T-helper 1 cell treated with Interleukin-12 subunit alpha and Interleukin-12 subunit beta and Interleukin-4 antibody, amounts not matched to agents 30 ng/mL and 1 ng/mL, for 36 hours (primary cell): ENCODE measurements at regions not wholly inside any gene's neighbourhood (a gene's known extent, or its start where the extent isn't known, plus 50 kb on each side); places are given as distances from the start of the nearest gene placed in this dataset.
"Not testable (repeated sequence)": the region's sequence is repeated elsewhere in the genome, so short reads cannot be mapped to it uniquely, and the experiment has no call there.

ENCODE experiments used
- intact Hi-C: fragments of 100-400 bp; cut with micrococcal nuclease; formaldehyde crosslinking; loops from one replicate; pipeline ENCODE4 v1.15.1; 2024

DNA sequence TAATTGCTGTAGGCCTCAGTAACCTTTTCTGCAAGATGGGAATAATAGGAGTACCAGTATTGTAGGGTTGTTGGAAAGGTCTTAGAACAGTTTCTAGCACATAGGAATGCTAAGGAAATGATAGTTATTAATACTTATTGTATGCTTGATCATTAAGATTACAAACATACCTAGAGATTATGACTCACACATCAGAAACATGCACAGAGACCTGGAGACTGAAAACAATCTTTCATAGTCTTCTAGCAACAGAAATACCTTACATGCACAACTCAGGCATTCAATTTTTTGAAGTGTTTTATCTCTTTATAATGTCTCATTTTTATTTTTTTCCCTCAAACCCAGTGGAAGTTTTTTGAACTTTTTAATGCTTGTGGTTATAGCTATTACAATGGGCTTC, 104.4 kb upstream of the ZBTB20 start:
- intact Hi-C loops, result no loop called here

DNA sequence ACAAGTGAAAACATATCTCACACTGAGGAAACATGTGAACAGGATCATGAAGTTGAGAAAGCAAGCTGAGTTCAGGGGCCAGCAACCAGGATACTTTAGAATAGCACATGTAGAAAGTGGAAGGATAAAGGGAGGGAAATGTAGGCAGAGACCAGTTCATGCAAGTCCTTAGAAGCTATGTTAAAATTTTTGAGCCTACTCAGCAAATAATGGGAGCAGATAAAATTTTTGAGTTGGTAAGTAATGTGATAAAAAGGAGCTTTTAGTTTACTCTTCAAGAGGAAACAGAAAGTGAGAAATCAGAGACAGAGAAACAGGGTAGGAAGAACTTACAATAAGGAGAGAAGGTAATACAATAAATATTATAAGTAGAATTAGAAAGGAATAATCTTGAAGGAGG, 105.6 kb upstream of the ZBTB20 start:
- intact Hi-C loops, result no loop called here

DNA sequence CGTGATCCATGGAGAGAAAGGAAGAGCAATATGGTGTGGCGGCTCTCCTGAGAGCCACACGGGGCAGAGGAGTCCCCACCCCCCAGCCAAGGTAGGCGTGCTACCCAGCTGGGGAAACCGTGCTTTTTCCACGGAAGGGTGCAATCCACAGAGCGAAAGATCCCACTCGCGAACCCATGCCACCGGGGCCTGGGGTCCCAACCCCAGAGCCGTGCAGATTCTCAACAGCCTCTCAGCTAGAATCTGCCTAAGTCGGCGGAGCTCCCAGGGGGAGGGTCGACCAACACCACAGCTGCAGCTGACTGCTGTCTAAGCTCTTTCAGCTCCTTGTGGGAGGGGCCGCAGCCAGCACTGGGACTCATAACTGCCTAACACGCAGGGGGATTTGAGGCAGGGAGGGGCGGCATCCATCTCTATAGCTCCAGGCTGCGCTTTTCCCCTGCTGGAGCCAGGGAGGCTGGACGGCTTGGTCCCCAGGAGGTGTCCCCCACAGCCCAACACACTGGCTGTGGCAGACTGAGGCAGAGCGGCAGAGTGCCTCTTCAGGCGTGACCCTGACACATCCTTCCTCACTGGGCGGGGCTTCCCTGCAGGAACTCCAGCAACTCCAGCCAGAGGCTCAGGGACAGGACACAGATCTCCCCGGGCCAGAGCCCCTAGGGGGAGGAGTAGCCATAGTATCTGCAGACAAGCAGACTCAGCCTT, 107.6 kb upstream of the ZBTB20 start:
- intact Hi-C loops, result no loop called here

DNA sequence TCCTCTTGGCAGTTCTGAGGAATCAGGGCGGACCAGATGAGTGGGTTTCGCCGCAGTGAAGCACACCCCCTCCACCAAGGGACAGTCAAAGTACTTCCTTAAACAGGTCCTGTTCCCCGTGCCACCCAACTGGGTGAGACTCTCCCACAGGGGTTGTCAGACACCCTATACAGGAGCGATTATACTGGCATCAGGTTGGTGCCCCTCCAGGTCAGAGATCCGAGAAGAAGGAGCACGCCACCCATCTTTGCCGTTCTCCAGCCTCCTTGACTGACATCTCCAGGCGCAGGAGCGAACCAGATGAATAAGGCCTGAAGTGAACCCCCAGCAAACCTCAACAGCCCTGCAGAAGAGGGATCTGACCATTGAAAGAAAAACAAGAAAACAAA, 108.1 kb upstream of the ZBTB20 start:
- intact Hi-C loops, result no loop called here

DNA sequence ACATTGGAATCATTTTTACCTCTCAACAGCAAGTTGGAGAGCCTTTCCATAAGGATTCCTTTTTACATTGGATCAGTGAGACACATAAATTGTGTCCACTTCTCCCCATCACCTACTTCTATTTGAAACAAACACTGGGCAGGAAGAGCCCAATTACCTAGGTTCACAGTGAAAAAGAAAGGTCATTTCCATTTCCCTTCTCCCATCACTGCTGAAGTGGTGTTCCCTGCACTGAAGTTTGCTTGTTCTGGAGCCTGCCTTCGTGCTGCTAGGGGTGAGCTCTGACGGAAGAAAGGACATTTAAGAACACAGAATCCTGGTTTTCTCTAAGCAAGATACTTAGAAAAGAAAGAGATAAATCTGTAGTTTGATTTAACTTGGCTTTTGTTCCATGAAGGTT, 123.8 kb upstream of the ZBTB20 start:
- intact Hi-C loops, result no loop called here

GRCh38 chr3:115272036-115272824, 125.1 kb upstream of the ZBTB20 start:
- intact Hi-C loops, result no loop called here

- intact Hi-C loops, result no loop called here
These were observed 128.8 kb upstream of the ZBTB20 start for GRCh38 chr3:115275896-115276295.

- intact Hi-C loops, result no loop called here
These were observed 132.9 kb upstream of the ZBTB20 start for GRCh38 chr3:115279939-115280338.

- intact Hi-C loops, result no loop called here
These were observed 133.4 kb upstream of the ZBTB20 start for GRCh38 chr3:115280506-115280905.

DNA sequence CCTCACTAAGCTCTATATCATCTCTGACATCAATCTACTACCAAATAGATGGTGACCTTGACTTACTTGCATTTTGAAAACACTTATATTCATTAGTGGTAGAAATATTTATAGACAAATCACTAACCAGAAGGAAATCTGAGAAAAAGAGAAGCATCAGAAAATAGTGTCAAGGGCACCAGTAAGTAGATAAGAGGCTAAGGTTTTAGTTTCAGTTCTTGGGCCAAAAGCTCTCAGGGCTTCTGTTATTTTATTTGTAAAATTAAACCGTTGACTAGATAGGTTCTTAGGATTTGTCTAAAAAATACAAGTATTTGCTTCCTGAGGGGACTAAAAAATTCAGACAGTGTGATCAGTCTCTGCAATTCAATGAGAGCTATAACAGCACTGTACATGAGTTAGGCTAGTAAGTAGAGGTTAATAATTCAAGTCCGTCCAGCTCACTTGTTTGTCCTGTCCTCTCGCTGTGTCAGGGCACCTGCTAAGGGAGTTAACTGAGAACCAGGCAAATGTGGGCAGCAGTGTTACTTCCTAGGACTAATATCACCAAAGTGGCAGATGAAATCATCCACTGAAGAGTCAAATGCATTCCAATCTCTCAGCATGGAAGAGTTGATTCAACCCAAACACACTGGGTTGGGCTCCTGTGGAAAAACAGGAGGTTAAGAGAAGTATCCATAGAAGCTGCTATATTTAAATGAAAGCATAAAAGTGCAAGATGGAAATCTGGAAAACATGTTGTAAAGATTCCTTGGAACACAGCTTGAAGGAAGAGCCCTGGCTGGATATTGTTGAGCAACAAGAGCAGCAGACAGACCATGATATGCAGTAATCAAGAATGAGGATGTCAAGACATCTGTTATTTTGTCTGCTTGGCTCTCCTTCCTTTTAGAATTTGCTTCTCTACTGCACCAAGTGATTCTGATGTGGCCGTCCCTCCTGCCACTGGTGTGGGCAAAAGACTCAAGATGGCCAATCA, 134.9 kb upstream of the ZBTB20 start:
- intact Hi-C loops, result no loop called here

DNA sequence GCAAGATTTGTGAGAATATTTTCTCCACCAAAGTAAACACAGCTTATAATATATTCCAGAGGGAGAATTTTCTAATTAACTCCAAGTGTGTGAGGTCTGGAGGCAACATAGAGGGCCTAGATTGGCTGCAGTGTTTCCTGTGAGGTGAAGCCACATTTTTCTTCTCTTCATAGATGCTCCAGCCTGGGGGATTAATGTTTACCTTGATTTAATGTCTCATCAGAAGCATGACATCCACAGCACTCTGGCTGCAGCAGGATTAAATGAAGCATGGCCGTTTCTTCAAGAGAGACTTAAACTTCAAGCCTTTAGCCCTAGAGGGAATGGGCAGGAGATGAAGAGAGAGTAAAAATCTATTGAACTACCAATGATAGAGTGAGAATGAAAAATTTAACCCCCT, 137.9 kb upstream of the ZBTB20 start:
- intact Hi-C loops, result no loop called here

- intact Hi-C loops, result no loop called here
These were observed 139.6 kb upstream of the ZBTB20 start for GRCh38 chr3:115286529-115287197.

- intact Hi-C loops, result no loop called here
These were observed 140.1 kb upstream of the ZBTB20 start for GRCh38 chr3:115287198-115287597.

GRCh38 chr3:115292131-115292530, 145.0 kb upstream of the ZBTB20 start:
- intact Hi-C loops, result no loop called here

DNA sequence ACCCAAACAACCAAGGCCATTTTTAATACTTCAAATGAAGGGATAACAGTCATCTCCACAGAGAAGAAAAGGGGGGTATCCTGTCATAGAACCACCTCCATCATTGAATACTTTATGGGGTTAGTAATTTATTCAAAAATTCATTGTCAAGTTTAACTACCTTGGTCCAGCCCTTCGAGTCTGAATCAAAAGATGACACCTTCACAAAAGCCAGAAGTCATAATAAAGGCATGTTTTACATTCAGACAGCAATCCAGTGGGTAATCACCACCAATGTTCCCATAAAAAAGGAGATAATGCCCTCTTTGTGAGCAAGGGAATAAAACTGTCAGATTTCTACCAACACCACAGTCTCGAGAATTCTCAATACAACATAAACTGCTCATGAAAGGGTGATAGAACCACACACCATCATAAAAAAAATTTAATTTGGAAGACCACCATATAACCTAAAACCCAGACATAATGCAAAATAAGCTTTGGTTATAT, 145.6 kb upstream of the ZBTB20 start:
- intact Hi-C loops, result no loop called here

DNA sequence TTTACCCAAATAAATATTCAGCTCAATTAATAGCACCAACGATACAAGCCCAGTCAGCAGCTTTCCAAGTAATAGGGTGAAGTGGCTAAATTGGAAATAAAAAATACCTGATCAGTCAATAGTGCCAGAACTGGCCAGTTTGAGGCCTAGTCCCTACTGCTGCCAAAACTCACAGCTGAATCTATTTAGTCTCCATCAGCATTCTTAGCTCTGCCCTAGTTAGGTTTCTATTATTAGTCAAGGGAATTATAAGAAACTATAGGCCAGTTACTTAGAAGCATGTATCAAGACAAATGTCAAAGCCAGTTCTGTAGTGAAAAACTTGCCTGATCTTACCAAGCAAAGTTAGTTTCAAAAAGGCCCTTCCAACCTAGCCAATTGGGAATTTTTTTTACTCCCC, 146.2 kb upstream of the ZBTB20 start:
- intact Hi-C loops, result no loop called here

GRCh38 chr3:115301364-115301860, 154.3 kb upstream of the ZBTB20 start:
- intact Hi-C loops, result no loop called here

- intact Hi-C loops, result not testable (repeated sequence)
These were observed 170.9 kb upstream of the ZBTB20 start for GRCh38 chr3:115317953-115318352.

DNA sequence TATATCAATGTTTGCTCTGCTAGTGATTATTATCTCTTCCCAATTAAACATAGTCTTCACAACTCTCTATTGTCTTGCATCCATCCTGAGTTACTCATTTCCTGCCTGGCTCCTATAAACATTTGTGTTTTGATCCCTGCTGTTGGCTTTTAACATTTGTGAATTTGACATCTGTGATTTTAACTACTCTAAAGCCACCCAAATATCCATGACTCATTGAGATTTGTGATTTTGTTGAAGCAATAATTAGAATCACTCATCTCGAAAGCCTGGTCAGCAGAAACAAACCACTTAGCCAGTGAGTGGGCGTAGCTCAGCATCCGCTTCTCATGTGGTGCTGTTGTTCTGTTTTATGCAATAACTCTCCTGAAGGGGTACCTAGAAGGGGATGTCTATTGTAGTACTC, 174.3 kb upstream of the ZBTB20 start:
- intact Hi-C loops, result no loop called here

GRCh38 chr3:115322901-115323300, 175.8 kb upstream of the ZBTB20 start:
- intact Hi-C loops, result no loop called here

DNA sequence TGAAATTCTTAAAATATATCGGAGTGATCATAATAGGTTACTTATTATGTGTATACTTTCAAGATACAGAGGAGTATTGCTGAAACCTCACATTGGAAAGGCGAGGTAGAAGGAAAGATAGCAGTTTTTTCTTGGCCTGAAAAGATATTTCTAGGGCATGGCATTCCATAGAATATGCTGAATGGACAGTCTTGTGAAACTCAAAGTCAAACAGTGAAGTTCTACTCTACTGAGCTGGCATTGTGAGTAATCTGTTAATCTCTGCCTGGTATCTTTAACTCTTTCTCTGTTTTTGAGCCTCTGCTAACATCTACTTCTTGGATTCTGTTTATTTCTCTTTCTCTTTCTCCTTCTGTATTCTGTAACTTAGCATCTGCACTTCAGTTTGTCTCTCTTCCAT, 176.3 kb upstream of the ZBTB20 start:
- intact Hi-C loops, result no loop called here
